ENCODE measurements at regions not wholly inside any gene's neighbourhood (a gene's known extent, or its start where the extent isn't known, plus 50 kb on each side); places are given as distances from the start of the nearest gene placed in this dataset.
A peak's percentile ranks its signal among the peaks of the same experiment; 100 is the strongest.

DNA sequence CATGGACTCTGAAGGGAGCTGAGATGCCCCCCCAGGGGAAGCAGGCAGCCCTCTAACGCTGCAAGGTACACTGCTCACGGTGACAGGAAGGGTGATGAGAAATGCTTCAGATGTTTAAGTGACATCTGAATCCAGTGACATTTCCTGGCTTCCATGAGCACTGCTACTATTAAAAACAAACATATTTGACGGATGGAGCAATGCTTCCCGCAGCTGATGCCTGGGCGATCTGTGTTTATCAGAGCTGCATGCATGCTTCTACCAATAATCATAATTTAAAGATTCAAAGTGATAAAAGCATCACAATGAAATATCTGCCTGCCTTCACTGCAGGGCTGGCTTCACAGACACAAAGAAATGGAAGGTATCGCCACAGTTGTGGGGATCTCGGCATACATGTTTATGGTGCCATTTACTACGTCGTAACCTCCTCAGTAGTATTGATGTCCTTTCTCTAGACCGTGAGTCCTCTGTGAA is 66.1 kb upstream of the AOAH start (continued):
- TF ChIP-seq RAD51 (IDR thresholded peaks at IDR 0.05; ENCODE audit: borderline replicate concordance, low read depth): no peak
- no peak for TF ChIP-seq SRSF1 (IDR thresholded peaks at IDR 0.05; ENCODE audit: low read depth, low read length)

GRCh38 chr7:36788825-36789470 is 64.7 kb upstream of the AOAH start:
- no peaks in the 10 kb centered on the region for H3K4me1 ChIP-seq (replicated peaks in 1 of 2; ENCODE audit: control insufficient read depth in 2 of 2, insufficient read depth in 2 of 2, low read length in 2 of 2)
- no peaks in the 10 kb centered on the region for H3K9me3 ChIP-seq (replicated peaks; ENCODE audit: control insufficient read depth, insufficient read depth, low read depth, low read length)
- H3K9ac ChIP-seq (ENCODE audit: insufficient read depth in 1 of 2, low read depth in 2 of 2, low read length in 2 of 2): no peak overlapping the region
- no peaks in the 10 kb centered on the region for H3K36me3 ChIP-seq (ENCODE audit: control insufficient read depth, insufficient read depth, low read length)
- H4K20me1 ChIP-seq (replicated peaks; ENCODE audit: control insufficient read depth, insufficient read depth, low read length): no peaks in the 10 kb centered on the region
- H3K4me2 ChIP-seq (ENCODE audit: insufficient read depth, low read length): no peak overlapping the region
- H3K79me2 ChIP-seq (ENCODE audit: control insufficient read depth, insufficient read depth, low read length): no peaks in the 10 kb centered on the region
- intact Hi-C loops (cut with micrococcal nuclease) (no loop called here), in situ Hi-C loops (cut with MboI) (no loop called here)
- CTCF ChIA-PET (ENCODE audit: low intra/inter-chr PET ratio): no interaction called here
- H2AFZ ChIP-seq (ENCODE audit: low read depth, low read length): no peak overlapping the region
- no TSS peak for BruUV-seq (replicated peaks)
- no peak overlapping the region for H3K27ac ChIP-seq (ENCODE audit: extremely low read depth, low read depth, low read length)
- ATAC-seq (no peak), DNase-seq (ENCODE audit: extremely low read depth in 1 of 4, low spot score in 3 of 4) (no peak), FAIRE-seq (no peak)
- 2% methylated on average over 8 of the region's 8 CpGs for WGBS (ENCODE audit: insufficient coverage, low coverage, missing lambda C conversion rate)
- H3K9me1 ChIP-seq (ENCODE audit: control insufficient read depth, insufficient read depth, low read length): no peaks in the 10 kb centered on the region
- POLR2A ChIA-PET: no interaction called here
- H3K27me3 ChIP-seq (ENCODE audit: control insufficient read depth in 2 of 2, insufficient read depth in 2 of 2, low read length in 2 of 2): peaks cover 6 to 13% of the 10 kb centered on the region in 2 experiments; a peak in 3 of 5 replicates
- no peak overlapping the region for H3K4me3 ChIP-seq
- TF ChIP-seq JUN (IDR thresholded peaks at IDR 0.05; ENCODE audit: borderline replicate concordance, low read depth, low read length) (no peak), JUN (CRISPR knock-in tag; IDR thresholded peaks at IDR 0.05; ENCODE audit: borderline replicate concordance) (no peak)
- TF ChIP-seq, protein P1, sequence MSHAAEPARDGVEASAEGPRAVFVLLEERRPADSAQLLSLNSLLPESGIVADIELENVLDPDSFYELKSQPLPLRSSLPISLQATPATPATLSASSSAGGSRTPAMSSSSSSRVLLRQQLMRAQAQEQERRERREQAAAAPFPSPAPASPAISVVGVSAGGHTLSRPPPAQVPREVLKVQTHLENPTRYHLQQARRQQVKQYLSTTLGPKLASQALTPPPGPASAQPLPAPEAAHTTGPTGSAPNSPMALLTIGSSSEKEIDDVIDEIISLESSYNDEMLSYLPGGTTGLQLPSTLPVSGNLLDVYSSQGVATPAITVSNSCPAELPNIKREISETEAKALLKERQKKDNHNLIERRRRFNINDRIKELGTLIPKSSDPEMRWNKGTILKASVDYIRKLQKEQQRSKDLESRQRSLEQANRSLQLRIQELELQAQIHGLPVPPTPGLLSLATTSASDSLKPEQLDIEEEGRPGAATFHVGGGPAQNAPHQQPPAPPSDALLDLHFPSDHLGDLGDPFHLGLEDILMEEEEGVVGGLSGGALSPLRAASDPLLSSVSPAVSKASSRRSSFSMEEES (CRISPR knock-in tag; IDR thresholded peaks at IDR 0.05): peak; percentile 75
